Neural cell (in vitro differentiated cells): ENCODE measurements at regions not wholly inside any gene's neighbourhood (a gene's known extent, or its start where the extent isn't known, plus 50 kb on each side); places are given as distances from the start of the nearest gene placed in this dataset.

ENCODE experiments used
- CTCF ChIP-seq: fragments of 450-650 bp; IDR thresholded peaks from 2 replicates; pipeline ENCODE4 v1.5.1; 2014; ENCODE audit warnings: antibody characterized with exemption, mild to moderate bottlenecking, moderate library complexity; ENCODE audit not compliant: poor library complexity, severe bottlenecking
- EP300 ChIP-seq: fragments of 450-650 bp; conservative IDR thresholded peaks from 2 replicates; pipeline ENCODE4 v1.6.1; 2014; ENCODE audit warnings: antibody characterized with exemption, mild to moderate bottlenecking, moderate library complexity; ENCODE audit not compliant: poor library complexity, severe bottlenecking
- EZH2 ChIP-seq: fragments of 200-600, 300-800 bp; shearing (Covaris generic), sonication (generic); IDR thresholded peaks from 2 replicates; pipeline ENCODE4 v1.6.1; 2014; ENCODE audit warnings: antibody characterized with exemption, low read length, borderline replicate concordance, mild to moderate bottlenecking; ENCODE audit not compliant: insufficient read depth, poor library complexity, severe bottlenecking
- MXI1 ChIP-seq: fragments of 450-650 bp; conservative IDR thresholded peaks from 2 replicates; pipeline ENCODE4 v1.6.1; 2014; ENCODE audit warnings: antibody characterized with exemption, mild to moderate bottlenecking; ENCODE audit not compliant: poor library complexity, severe bottlenecking
- POLR2AphosphoS5 ChIP-seq: IDR thresholded peaks from 2 replicates; pipeline ENCODE4 v1.6.1; 2012
- REST ChIP-seq: IDR thresholded peaks from 2 replicates; pipeline ENCODE4 v1.6.1; 2012; ENCODE audit warnings: borderline replicate concordance
- SMC3 ChIP-seq: fragments of 450-650 bp; conservative IDR thresholded peaks from 2 replicates; pipeline ENCODE4 v1.6.1; 2014; ENCODE audit warnings: antibody characterized with exemption, mild to moderate bottlenecking, moderate library complexity; ENCODE audit not compliant: poor library complexity
- TAF1 ChIP-seq: IDR thresholded peaks from 2 replicates; pipeline ENCODE4 v1.6.1; 2012; ENCODE audit warnings: low read depth

- no peak for TF ChIP-seq CTCF
- TF ChIP-seq SMC3, result no peak
- no peak for TF ChIP-seq POLR2AphosphoS5
- no peak for TF ChIP-seq EZH2
- no peak for TF ChIP-seq MXI1
- no peak for TF ChIP-seq REST
- TF ChIP-seq EP300, result no peak
- TF ChIP-seq TAF1, result no peak
These were observed 52.1 kb downstream of the SHANK2 start for GRCh38 chr11:71200172-71200716.
